ENCODE measurements at regions not wholly inside any gene's neighbourhood (a gene's known extent, or its start where the extent isn't known, plus 50 kb on each side); places are given as distances from the start of the nearest gene placed in this dataset.
"Not testable (repeated sequence)": the region's sequence is repeated elsewhere in the genome, so short reads cannot be mapped to it uniquely, and the experiment has no call there.

- DNase-seq, result no peak
- in situ Hi-C loops (cut with HindIII; ENCODE audit: low pct_ligation_motif_present, low pct_unique_long_range_greater_than_20kb, low sequenced_read_pairs), result no loop called here
Observed at GRCh38 chr12:108425238-108425795, 86.2 kb upstream of the CMKLR1 start.

- no peak for DNase-seq
- in situ Hi-C loops (cut with HindIII; ENCODE audit: low pct_ligation_motif_present, low pct_unique_long_range_greater_than_20kb, low sequenced_read_pairs), result no loop called here
Observed at GRCh38 chr12:108424816-108425215, 85.7 kb upstream of the CMKLR1 start.

- no peak for DNase-seq
Observed at GRCh38 chr12:108424026-108424425, 84.9 kb upstream of the CMKLR1 start.

GRCh38 chr12:108423486-108423885, 84.4 kb upstream of the CMKLR1 start:
- in situ Hi-C loops (cut with HindIII; ENCODE audit: low pct_ligation_motif_present, low pct_unique_long_range_greater_than_20kb, low sequenced_read_pairs), result no loop called here
- no peak for DNase-seq

More at GRCh38 chr12:108424026-108424425, 84.9 kb upstream of the CMKLR1 start:
- in situ Hi-C loops (cut with HindIII; ENCODE audit: low pct_ligation_motif_present, low pct_unique_long_range_greater_than_20kb, low sequenced_read_pairs), result no loop called here

GRCh38 chr12:108421082-108421481, 82.0 kb upstream of the CMKLR1 start:
- DNase-seq; in situ Hi-C loops (cut with HindIII; ENCODE audit: low pct_ligation_motif_present, low pct_unique_long_range_greater_than_20kb, low sequenced_read_pairs): not testable (repeated sequence)

- DNase-seq; in situ Hi-C loops (cut with HindIII; ENCODE audit: low pct_ligation_motif_present, low pct_unique_long_range_greater_than_20kb, low sequenced_read_pairs): not testable (repeated sequence)
Observed at GRCh38 chr12:108420421-108420820, 81.3 kb upstream of the CMKLR1 start.

- DNase-seq, result no peak
- in situ Hi-C loops (cut with HindIII; ENCODE audit: low pct_ligation_motif_present, low pct_unique_long_range_greater_than_20kb, low sequenced_read_pairs), result no loop called here
Observed at GRCh38 chr12:108419949-108420348, 80.8 kb upstream of the CMKLR1 start.

GRCh38 chr12:108418164-108418890, 79.2 kb upstream of the CMKLR1 start:
- in situ Hi-C loops (cut with HindIII; ENCODE audit: low pct_ligation_motif_present, low pct_unique_long_range_greater_than_20kb, low sequenced_read_pairs), result no loop called here
- no peak for DNase-seq

- no peak for DNase-seq
- in situ Hi-C loops (cut with HindIII; ENCODE audit: low pct_ligation_motif_present, low pct_unique_long_range_greater_than_20kb, low sequenced_read_pairs), result no loop called here
Observed at GRCh38 chr12:108414021-108414420, 74.9 kb upstream of the CMKLR1 start.

GRCh38 chr12:108410689-108411088, 71.6 kb upstream of the CMKLR1 start:
- DNase-seq, result no peak
- in situ Hi-C loops (cut with HindIII; ENCODE audit: low pct_ligation_motif_present, low pct_unique_long_range_greater_than_20kb, low sequenced_read_pairs), result no loop called here

GRCh38 chr12:108409481-108409880, 70.4 kb upstream of the CMKLR1 start:
- in situ Hi-C loops (cut with HindIII; ENCODE audit: low pct_ligation_motif_present, low pct_unique_long_range_greater_than_20kb, low sequenced_read_pairs), result no loop called here
- no peak for DNase-seq

- DNase-seq, result peak; percentile 24
- in situ Hi-C loops (cut with HindIII; ENCODE audit: low pct_ligation_motif_present, low pct_unique_long_range_greater_than_20kb, low sequenced_read_pairs), result no loop called here
Observed at GRCh38 chr12:108403952-108404351, 64.8 kb upstream of the CMKLR1 start.

GRCh38 chr12:108401964-108402363, 62.9 kb upstream of the CMKLR1 start:
- in situ Hi-C loops (cut with HindIII; ENCODE audit: low pct_ligation_motif_present, low pct_unique_long_range_greater_than_20kb, low sequenced_read_pairs), result no loop called here

GRCh38 chr12:108400900-108401480, 61.9 kb upstream of the CMKLR1 start:
- in situ Hi-C loops (cut with HindIII; ENCODE audit: low pct_ligation_motif_present, low pct_unique_long_range_greater_than_20kb, low sequenced_read_pairs), result no loop called here

More at GRCh38 chr12:108401964-108402363, 62.9 kb upstream of the CMKLR1 start:
- no peak for DNase-seq

GRCh38 chr12:108400481-108400880, 61.4 kb upstream of the CMKLR1 start:
- in situ Hi-C loops (cut with HindIII; ENCODE audit: low pct_ligation_motif_present, low pct_unique_long_range_greater_than_20kb, low sequenced_read_pairs), result no loop called here
- no peak for DNase-seq

More at GRCh38 chr12:108400900-108401480, 61.9 kb upstream of the CMKLR1 start:
- DNase-seq, result no peak

- DNase-seq, result no peak
- in situ Hi-C loops (cut with HindIII; ENCODE audit: low pct_ligation_motif_present, low pct_unique_long_range_greater_than_20kb, low sequenced_read_pairs), result no loop called here
Observed at GRCh38 chr12:108400056-108400455, 60.9 kb upstream of the CMKLR1 start.

- DNase-seq, result no peak
- in situ Hi-C loops (cut with HindIII; ENCODE audit: low pct_ligation_motif_present, low pct_unique_long_range_greater_than_20kb, low sequenced_read_pairs), result no loop called here
Observed at GRCh38 chr12:108399514-108399913, 60.4 kb upstream of the CMKLR1 start.

GRCh38 chr12:108394196-108394595, 55.1 kb upstream of the CMKLR1 start:
- DNase-seq, result no peak
- in situ Hi-C loops (cut with HindIII; ENCODE audit: low pct_ligation_motif_present, low pct_unique_long_range_greater_than_20kb, low sequenced_read_pairs), result no loop called here

GRCh38 chr12:108392284-108392683, 53.2 kb upstream of the CMKLR1 start:
- in situ Hi-C loops (cut with HindIII; ENCODE audit: low pct_ligation_motif_present, low pct_unique_long_range_greater_than_20kb, low sequenced_read_pairs), result no loop called here
- DNase-seq, result no peak

All from ACHN (cell line).